ENCODE measurements at regions not wholly inside any gene's neighbourhood (a gene's known extent, or its start where the extent isn't known, plus 50 kb on each side); places are given as distances from the start of the nearest gene placed in this dataset.

GRCh38 chr9:27933210-27934025 is 360.1 kb upstream of the C9orf72 start:
- no peak for DNase-seq (ENCODE audit: low spot score in 2 of 2)
- intact Hi-C loops (cut with DNase I) = no loop called here
- H3K27ac ChIP-seq = no peak overlapping the region
- no peaks in the 10 kb centered on the region for H3K9me3 ChIP-seq
- H3K27me3 ChIP-seq = no peaks in the 10 kb centered on the region
- H3K4me1 ChIP-seq = no peaks in the 10 kb centered on the region
- H3K36me3 ChIP-seq = no peaks in the 10 kb centered on the region
- no peak for TF ChIP-seq CTCF (IDR thresholded peaks at IDR 0.05)
- H3K4me3 ChIP-seq = no peak overlapping the region

- H3K4me3 ChIP-seq = no peak overlapping the region
- no peak for TF ChIP-seq CTCF (IDR thresholded peaks at IDR 0.05)
- no peaks in the 10 kb centered on the region for H3K4me1 ChIP-seq
- intact Hi-C loops (cut with DNase I) = no loop called here
- H3K27ac ChIP-seq = no peak overlapping the region
- H3K36me3 ChIP-seq = no peaks in the 10 kb centered on the region
- no peak for DNase-seq (ENCODE audit: low spot score in 2 of 2)
- H3K27me3 ChIP-seq = no peaks in the 10 kb centered on the region
- H3K9me3 ChIP-seq = no peaks in the 10 kb centered on the region
These were observed 361.2 kb upstream of the C9orf72 start for GRCh38 chr9:27934471-27934870.

GRCh38 chr9:27939186-27939585 is 365.9 kb upstream of the C9orf72 start:
- Histone ChIP-seq H3K27me3 (no peaks in the 10 kb centered on the region), H3K4me1 (no peaks in the 10 kb centered on the region), H3K36me3 (no peaks in the 10 kb centered on the region), H3K4me3 (no peak overlapping the region), H3K9me3 (no peaks in the 10 kb centered on the region), H3K27ac (no peak overlapping the region)
- intact Hi-C loops (cut with DNase I) = no loop called here
- DNase-seq (ENCODE audit: low spot score in 2 of 2) = no peak
- TF ChIP-seq CTCF (IDR thresholded peaks at IDR 0.05) = no peak

GRCh38 chr9:27940535-27940934 is 367.3 kb upstream of the C9orf72 start:
- intact Hi-C loops (cut with DNase I) = no loop called here
- Histone ChIP-seq H3K27ac (no peak overlapping the region), H3K4me1 (no peaks in the 10 kb centered on the region), H3K27me3 (no peaks in the 10 kb centered on the region), H3K36me3 (no peaks in the 10 kb centered on the region), H3K4me3 (no peak overlapping the region), H3K9me3 (no peaks in the 10 kb centered on the region)
- TF ChIP-seq CTCF (IDR thresholded peaks at IDR 0.05) = no peak
- no peak for DNase-seq (ENCODE audit: low spot score in 2 of 2)

- Histone ChIP-seq H3K27ac (no peak overlapping the region), H3K4me1 (no peaks in the 10 kb centered on the region), H3K9me3 (no peaks in the 10 kb centered on the region), H3K4me3 (no peak overlapping the region), H3K27me3 (no peaks in the 10 kb centered on the region), H3K36me3 (no peaks in the 10 kb centered on the region)
- no peak for TF ChIP-seq CTCF (IDR thresholded peaks at IDR 0.05)
- DNase-seq (ENCODE audit: low spot score in 2 of 2) = no peak
- intact Hi-C loops (cut with DNase I) = no loop called here
These were observed 370.2 kb upstream of the C9orf72 start for GRCh38 chr9:27943501-27943900.

All from ascending aorta (tissue), 2 donors.